NCI-H187 treated with DMSO at 0.1 percent for 48 hours (cell line): ENCODE measurements at regions not wholly inside any gene's neighbourhood (a gene's known extent, or its start where the extent isn't known, plus 50 kb on each side); places are given as distances from the start of the nearest gene placed in this dataset.
"Not testable (repeated sequence)": the region's sequence is repeated elsewhere in the genome, so short reads cannot be mapped to it uniquely, and the experiment has no call there.

ENCODE experiments used
- DNase-seq: peaks from one replicate; lab custom pipeline; 2025; lab: John Stamatoyannopoulos, UW

DNA sequence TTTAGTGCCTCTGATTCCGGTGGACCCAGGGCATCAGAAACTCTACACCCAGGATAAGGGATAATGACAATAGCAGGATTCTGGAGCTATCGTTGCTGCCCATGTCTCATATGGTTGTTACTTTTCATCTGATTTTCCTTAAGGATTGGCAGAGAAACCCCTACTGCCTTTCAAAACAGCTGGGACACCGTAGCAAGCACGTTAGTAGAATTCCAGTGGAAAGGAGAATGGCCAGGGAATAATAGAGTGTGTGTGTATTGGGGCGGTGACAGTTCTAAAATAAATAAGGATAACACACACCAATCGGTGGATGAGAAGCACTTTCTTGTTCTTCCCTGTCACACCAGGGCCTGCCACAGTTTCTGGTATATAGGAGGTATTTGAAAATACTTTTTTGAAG lies 251.8 kb downstream of the HAPSTR1 start:
- no peak for DNase-seq

DNA sequence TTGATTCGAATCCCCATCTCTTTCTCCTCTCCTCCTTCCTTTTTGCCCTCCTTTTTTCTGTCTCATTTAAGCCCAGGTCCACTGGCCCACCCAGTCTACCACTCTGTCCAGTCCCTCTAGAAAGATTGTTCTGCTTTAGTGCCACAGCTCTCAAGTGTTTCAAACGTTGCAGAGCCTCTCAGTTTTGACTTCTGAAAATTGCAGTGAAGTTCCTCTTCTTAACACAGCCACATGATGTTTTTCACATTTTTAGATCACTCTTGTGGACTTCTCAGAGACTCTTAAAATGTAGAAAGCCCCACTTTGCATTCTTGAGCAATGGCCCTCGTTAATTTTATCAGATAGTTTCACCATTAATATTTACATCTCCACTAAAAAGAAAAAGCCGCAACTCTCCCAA lies 253.1 kb downstream of the HAPSTR1 start:
- DNase-seq = no peak

DNA sequence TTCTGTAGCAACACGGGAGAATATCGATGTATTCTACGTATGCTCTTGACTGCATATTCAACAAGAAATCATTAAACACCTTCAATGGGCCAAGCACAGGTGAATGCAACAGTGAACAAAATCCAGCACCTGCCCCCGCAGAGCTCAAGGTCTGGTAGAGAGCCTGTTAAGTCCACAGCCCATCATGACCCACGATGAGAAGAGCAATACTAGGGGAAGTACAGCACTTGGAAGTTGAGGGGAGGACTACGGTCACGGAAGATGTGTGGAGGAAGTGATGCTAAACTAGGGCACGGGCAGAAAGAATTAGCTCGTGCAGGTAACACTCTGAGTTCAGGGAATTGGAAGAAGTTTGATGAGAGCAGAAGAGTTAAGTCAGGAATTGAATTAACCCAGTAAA lies 253.6 kb downstream of the HAPSTR1 start:
- no peak for DNase-seq

DNA sequence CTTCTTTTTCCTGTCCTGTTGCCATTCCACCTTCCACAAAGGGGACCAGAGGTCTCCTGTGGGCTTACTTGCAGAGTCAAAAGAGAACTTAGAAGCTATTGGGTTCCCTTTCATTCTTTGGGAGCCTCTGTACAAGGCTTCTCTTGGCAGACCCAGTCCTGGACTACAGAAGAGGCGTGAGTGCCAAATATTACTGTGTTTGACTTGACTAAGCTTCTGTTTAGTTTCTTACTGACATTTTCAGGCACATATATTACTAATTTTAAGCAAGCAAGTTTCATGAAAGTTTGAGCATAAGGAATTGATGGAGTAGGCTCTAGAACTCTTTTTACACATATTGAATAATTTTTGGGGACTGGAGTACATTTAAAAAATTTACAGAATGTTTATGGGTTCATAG lies 254.4 kb downstream of the HAPSTR1 start:
- no peak for DNase-seq

DNA sequence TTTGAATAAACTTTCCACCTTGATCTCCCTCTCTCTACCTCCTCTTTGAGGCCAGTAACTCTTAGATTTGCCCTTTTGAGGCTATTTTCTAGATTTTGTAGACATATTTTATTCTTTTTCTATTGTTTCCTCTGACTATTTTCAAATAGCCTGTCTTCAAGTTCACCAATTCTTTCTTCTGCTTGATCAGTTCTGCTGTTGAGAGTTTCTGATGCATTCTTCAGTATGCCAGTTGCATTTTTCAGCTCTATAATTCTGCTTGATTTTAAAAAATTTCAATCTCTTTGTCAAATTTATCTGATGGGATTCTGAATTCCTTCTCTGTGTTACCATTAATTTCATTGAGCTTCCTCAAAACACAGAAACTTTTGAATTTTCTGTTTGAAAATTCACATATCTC lies 257.5 kb downstream of the HAPSTR1 start:
- DNase-seq = no peak

DNA sequence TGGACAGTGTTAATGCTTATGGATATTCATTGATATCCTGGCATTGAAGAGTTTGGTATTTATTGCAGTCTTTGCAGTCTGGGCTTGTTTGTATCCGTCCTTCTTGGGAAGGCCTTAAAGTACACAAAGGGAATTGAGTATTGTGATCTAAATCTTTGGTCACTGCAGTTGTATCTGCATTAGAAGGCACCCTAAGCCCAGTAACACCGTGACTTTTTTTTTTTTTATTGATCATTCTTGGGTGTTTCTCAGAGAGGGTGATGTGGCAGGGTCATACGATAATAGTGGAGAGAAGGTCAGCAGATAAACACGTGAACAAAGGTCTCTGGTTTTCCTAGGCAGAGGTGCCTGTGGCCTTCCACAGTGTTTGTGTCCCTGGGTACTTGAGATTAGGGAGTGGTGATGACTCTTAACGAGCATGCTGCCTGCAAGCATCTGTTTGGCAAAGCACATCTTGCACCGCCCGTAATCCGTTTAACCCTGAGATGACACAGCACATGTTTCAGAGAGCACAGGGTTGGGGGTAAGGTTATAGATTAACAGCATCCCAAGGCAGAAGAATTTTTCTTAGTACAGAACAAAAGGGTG lies 258.0 kb downstream of the HAPSTR1 start:
- not testable (repeated sequence) for DNase-seq

DNA sequence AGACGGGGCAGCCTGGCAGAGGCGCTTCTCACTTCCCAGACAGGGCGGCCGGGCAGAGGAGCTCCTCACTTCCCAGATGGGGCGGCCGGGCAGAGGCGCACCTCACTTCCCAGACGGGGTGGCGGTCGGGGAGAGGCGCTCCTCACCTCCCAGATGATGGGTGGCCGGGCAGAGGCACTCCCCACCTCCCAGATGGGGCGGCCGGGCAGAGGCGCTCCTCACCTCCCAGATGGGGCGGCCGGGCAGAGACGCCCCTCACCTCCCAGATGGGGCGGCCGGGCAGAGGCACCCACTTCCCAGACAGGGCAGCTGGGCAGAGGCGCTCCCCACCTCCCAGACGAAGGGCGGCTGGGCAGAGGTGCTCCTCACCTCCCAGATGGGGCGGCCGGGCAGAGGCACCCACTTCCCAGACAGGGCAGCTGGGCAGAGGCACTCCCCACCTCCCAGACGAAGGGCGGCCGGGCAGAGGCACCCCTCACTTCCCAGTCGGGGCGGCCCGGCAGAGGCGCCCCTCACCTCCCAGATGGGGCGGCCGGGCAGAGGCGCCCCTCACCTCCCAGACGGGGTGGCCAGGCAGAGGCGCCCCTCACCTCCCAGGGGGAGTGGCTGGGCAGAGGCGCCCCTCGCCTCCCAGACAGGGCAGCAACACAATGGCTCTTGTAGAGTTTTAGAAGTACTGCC lies 258.8 kb downstream of the HAPSTR1 start:
- DNase-seq = not testable (repeated sequence)

DNA sequence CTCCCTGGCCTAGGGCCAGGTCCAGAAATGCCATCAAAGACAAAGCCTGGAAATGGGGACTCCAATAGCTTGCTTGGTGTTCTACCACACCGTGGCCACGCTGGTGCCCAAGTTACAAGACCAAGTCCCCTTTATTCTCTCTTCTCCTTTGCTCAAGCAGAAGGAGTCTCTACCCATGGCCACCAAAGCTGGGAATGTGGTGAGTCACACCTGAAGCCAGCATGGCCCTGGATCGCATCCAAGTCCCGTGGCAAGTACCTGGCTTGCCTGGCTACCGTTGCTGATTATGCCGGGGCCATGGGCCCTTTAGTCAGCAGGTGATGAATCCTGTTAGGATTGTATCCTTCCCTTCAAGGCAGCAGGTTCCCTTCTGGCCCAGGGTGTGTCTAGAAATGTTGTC lies 260.0 kb downstream of the HAPSTR1 start:
- no peak for DNase-seq

DNA sequence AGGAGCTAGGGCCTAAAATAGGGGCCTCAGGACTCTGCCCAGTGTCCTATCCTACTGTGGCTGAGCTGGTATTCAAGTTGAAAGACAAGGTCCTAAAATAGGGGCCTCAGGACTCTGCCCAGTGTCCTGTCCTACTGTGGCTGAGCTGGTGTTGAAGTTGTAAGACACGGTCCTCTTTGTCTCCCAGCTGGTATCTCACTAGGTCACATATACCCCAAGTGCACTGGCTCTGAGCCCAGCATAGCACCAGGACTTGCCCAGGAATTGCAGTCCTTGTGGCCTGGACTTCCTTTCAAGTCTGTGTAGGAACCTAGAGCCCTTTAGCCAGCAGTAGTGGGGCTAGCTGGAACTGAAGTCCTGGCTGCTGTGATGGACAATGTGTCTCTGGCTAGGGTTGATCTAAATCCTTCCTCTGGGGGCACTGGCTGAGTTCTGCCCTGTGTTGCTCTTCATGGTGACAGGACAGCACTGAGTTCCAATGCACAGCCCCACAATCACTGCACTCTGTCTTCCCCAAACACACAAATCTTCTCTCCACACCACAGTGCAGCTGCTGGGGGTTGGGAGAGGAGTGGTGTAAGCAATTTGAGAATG lies 260.5 kb downstream of the HAPSTR1 start:
- DNase-seq = no peak

DNA sequence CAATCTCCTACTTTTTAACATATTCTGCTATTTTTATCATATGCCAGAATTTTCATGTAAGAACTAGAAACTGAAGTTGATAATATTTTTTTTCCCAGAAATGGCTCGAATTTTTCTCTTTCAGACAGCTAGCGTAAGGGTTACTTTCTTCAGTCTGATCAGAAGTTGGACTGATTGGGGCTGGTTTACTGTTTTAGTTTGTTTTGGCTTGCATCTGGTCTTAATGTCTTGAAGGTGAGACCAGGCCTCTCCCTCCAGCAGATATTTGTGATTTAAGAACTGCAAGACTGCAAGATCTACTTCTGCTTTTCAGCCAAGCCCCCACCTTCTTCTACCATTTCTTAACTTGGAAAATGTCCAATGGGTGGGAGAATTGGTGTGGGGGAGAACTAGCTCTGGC lies 266.4 kb downstream of the HAPSTR1 start:
- no peak for DNase-seq

DNA sequence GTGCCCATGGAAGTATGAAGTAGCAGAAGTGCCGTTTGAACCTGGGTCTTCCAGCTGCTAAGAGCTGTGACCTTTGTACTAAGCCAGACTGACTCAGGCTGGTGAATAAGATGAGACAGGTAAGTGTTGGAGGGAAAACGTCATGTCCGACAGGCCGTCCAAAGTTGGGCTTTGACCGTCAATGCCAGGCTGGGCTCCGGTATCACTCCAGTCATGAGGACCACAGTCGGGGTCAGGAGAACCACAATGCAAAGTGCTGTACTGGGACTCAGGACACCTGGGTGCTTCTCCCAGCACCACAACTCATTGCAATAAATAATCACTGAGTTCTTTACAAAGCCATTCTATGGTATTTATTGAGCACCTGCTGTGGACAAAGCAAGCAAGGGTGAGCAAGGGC lies 268.6 kb downstream of the HAPSTR1 start:
- no peak for DNase-seq

DNA sequence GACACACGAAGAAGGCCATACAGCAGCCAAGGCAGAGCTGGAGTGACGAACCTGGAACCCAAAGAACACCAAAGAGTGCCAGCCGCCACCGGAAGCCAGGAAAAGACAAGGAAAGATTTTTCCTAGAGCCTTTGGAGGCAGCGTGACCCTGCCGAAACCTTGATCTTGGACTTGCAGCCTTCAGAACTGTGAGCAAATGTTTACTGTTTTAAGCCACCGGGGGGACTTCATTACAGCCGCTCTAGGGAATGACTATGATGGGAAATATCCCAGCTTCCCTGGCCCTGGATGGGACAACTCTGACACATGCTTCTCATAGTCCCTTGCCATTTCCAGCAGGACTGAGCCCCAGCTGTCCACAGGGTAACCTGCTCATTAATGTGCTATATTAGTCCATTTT lies 270.6 kb downstream of the HAPSTR1 start:
- DNase-seq = no peak

DNA sequence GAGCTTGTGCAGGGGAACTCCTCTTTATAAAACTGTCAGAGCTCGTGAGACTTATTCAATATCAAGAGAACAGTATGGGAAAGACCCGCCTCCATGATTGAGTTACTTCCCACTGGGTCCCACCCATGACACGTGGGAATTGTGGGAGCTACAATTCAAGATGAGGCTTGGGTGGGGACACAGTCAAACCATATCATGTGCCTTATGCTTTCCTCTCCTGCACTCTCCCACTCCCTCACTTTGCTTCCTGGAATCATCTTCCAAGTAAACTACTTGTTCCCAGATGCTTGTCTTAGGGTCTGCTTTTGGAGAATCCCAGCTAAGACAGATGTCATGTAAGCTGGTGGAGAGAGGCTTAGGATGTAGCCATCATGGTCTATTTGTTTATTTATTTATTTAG lies 271.2 kb downstream of the HAPSTR1 start:
- no peak for DNase-seq

DNA sequence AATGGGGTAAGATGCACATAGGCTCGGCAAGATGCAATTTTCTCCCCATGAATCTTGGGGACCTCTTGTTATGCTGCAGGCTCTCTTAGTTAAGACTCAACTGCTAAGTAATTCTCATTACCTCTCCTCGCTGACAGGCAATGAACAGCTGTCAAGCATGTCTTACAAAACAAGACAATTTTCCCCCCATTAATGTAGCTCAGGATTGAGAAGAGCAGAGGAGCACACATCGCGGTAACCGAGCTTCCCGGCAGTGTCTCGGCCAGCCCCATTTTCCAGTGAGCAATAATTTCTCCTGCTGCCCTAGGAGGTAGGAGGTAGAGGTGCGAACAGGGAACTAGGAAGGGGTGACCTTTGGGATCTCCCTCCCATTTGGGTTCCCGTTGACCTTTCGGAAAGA lies 272.1 kb downstream of the HAPSTR1 start:
- DNase-seq = no peak

DNA sequence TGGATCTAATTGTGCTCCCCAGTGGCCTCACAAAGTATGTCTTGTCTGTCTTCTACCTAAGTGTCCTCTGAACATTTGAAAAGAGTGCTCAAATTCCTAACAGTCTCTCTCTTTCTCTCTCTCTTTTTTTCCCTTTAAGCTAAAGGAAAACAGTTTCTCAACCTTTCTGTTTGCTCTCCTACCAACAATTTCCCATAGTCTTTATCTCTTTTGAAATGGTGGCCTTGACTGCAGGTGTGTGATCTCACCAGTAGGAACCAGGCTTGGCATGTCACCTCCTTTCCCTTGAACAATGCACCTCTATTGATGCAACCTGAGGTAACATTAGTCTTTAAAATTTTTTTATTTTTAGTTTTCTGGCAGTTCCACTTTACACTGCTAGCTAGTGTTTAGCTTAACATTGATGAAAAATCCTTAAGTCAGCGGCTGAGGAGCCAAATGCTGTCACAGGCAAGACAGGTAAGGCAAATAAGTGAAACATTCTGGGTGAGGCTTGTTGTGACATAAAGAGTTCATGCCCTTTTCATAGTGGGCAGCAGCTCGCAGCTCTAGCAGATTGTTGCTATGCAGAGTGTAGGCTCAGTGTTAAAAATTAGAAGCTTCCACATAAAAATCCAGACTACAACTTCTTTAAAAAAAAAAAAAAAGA lies 273.4 kb downstream of the HAPSTR1 start:
- no peak for DNase-seq

DNA sequence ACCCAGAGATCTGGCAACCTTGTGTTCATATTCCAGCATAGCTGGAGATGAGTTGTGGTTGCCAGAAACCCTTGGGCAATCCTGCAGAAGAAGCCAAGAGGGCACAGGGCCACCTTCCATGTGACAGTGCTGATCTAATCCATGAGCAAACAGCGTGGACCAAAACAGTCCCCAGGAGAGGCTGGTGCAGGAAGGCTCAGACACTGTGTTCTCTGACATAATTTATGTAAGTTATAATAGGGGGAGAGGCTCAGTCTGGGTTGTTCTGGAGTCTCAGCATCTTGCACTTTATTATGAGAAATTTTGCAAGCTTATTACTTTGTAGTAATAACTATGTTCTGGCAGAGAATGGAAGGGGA lies 273.9 kb downstream of the HAPSTR1 start:
- no peak for DNase-seq

DNA sequence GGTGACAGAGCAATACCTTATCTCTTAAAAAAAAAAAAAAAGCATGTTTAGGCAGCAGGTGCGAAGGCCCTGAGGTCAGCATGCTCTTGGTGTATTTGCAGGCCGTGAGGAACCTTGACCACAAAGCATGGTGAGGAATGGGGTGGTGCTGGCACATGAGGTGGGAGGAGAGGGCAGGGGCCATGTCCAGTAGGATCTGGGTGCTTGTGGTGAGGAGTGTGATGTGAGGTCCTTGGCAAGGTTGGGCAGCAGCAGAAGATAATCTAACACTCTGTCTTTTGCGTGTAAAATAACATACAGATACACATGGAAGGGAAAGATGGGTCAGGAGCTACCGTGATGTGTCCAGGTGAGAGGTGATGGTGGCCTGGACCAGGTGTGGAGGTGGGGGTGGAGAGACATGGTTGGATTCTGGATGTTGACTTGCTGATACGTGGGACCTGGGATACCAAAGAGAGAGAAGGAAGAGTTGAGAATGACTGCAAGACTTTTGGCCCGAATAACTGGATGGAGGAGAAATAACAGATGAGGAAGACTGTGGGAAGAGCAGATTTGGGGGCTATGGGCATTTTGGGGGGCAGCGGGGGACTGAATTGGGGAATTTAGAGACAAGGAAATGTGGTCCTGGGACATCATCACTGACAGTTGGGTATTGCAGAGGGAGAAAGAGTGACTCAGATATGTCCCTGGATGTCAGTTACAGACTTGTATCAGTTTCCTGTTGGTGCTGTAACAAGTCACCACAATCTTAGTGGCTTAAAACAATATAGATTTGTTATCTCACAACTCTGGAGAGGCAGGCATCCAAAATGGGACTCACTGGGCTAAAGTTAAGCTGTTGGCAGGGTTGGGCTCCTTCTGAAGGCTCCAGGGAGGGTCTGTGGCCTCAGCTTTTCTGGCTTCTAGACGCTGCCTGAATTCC lies 274.9 kb downstream of the HAPSTR1 start:
- no peak for DNase-seq

DNA sequence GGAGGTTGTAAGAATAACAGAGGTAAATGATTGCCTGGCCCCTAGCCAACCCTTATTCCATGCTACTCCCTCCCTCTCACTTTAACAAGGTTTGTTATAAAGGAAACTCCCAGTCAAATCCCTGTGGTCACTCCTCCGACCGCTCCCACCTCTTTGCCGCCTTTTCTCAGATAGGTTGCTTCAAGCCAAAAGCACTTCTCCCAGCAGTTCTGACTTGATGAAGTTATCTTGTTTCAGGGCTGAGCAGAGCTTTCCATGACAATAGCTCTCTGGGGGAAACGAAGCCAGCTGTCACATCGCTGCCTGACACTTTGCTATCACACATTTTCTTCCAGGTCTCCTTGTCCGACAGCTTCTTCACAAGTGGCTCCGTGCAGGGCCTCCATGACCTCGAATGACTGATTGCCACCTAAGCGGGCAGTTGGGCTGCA lies 278.6 kb downstream of the HAPSTR1 start:
- peak; percentile 62 for DNase-seq

DNA sequence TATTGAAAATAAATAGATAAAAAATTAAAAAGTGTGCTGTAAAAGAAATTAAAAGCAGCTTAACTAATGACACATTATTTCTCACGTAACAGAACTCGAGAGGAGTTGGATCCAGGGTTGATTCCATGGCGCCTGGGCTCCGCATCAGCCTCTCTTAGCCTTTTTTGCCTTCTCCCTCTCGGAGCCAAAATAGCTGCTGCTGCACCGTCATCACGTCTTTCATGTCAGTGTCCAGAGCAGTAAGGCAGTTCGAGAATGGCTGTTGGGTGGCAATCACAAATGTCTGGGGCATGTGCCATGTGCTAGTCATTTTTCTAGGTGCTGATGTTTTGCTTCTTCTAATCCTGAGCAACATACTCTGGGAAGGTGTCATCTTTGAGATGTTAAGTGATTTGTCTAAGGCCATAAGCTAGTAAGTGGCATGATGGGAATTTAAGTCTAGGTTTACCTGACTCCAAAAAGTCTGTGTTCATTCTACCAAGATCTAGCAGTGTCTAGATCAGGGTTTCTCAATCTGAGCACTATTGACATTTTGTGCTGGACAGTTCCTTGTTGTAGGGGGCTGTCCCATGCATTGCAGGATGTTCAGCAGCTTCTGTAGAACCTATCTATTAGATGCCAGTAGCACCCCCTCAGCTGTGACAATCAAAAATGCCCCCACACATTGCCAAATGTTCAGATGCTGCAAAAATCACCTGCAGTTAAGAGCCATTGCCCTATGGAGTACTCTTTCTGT lies 280.4 kb downstream of the HAPSTR1 start:
- DNase-seq = no peak

DNA sequence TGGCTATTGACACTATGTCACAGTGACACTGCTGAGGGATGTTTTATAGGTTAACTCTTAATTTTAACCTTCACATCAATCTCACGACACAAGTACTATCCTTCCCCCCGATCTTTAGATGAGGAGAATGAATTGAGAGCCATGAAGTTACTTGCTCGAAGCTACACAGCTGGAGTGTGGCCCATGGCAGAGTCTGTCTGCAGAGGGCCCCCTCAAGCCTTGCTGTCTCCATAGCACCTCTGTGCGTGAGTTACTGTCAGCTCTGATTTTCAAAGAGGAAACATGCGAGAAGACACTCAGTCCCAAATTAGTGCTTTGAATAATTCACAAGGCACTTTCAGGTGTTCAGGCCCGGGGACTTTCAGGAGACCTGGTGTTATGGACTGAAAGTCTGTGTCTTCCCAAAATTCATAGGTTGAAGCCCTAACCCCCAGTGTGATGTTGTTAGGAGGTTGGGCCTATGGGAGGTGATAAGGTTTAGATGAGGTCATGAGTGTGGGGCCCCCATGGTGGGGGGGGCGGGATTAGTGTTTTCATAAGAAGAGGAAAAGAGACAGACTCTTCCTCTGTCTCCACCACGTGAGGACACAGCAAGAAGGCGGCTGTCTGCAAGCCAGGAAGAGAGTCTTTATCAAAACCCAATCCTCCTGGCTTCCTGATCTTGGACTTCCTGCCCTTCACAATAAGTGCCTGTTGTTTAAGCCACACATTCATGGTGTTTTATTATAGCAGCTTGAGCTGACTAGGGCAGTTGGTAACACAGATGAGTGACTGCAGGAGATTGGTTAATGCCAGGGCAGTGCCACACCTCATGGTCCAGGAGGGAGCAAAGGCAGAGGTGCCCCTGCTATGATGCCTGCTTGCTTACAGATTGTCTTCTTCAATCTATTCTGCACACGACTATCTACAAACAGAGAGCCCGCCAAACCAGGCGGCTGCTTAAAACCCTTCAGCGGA lies 281.8 kb downstream of the HAPSTR1 start:
- no peak for DNase-seq
